Chondrocyte (in vitro differentiated cells): ENCODE measurements at regions not wholly inside any gene's neighbourhood (a gene's known extent, or its start where the extent isn't known, plus 50 kb on each side); places are given as distances from the start of the nearest gene placed in this dataset.

Source experiments
- DNase-seq: peaks from one replicate; pipeline ENCODE4 v3.0.0; 2021; ENCODE audit warnings: mixed read lengths, low spot score
- H3K27ac Mint-ChIP-seq: one replicate; pipeline ENCODE4 v1.8.0; 2021; ENCODE audit warnings: mild to moderate bottlenecking, moderate library complexity, mixed read lengths; ENCODE audit not compliant: unreplicated experiment
- H3K27me3 Mint-ChIP-seq: 2 replicates; pipeline ENCODE4 v1.8.0; 2021; ENCODE audit warnings: low read depth, mixed read lengths
- H3K36me3 Mint-ChIP-seq: 2 replicates; pipeline ENCODE4 v1.8.0; 2021; ENCODE audit warnings: low read depth, mixed read lengths
- H3K4me1 Mint-ChIP-seq: 2 replicates; pipeline ENCODE4 v1.8.0; 2021; ENCODE audit warnings: low read depth, mild to moderate bottlenecking, mixed read lengths
- H3K4me3 Mint-ChIP-seq: one replicate; pipeline ENCODE4 v1.8.0; 2021; ENCODE audit warnings: mild to moderate bottlenecking, moderate library complexity, mixed read lengths; ENCODE audit not compliant: unreplicated experiment
- H3K9me3 Mint-ChIP-seq: 2 replicates; pipeline ENCODE4 v1.8.0; 2021; ENCODE audit warnings: low read depth, mixed read lengths
- CTCF ChIP-seq: fragments of 200-600 bp; sonication (generic); IDR thresholded peaks from 2 replicates; pipeline ENCODE4 v1.5.0; 2021; ENCODE audit warnings: antibody characterized with exemption, mild to moderate bottlenecking, moderate library complexity

- no peaks in the 10 kb centered on the region for H3K4me1 Mint-ChIP-seq
- no peaks in the 10 kb centered on the region for H3K36me3 Mint-ChIP-seq
- no peak for TF ChIP-seq CTCF
- no peak for DNase-seq
- H3K9me3 Mint-ChIP-seq = no peaks in the 10 kb centered on the region
- H3K4me3 Mint-ChIP-seq = no peak overlapping the region
- no peak overlapping the region for H3K27ac Mint-ChIP-seq
- H3K27me3 Mint-ChIP-seq = no peaks in the 10 kb centered on the region
Observed at GRCh38 chr3:181952929-181953328, 241.2 kb downstream of the SOX2 start.

- no peaks in the 10 kb centered on the region for H3K9me3 Mint-ChIP-seq
- peaks cover 14% of the 10 kb centered on the region for H3K4me1 Mint-ChIP-seq
- no peaks in the 10 kb centered on the region for H3K27me3 Mint-ChIP-seq
- no peak overlapping the region for H3K4me3 Mint-ChIP-seq
- no peak for DNase-seq
- H3K27ac Mint-ChIP-seq = no peak overlapping the region
- no peaks in the 10 kb centered on the region for H3K36me3 Mint-ChIP-seq
- no peak for TF ChIP-seq CTCF
Observed at GRCh38 chr3:181955566-181955965, 243.8 kb downstream of the SOX2 start.

GRCh38 chr3:181956122-181956521 is 244.4 kb downstream of the SOX2 start:
- Mint-ChIP-seq H3K4me1 (peaks cover 14% of the 10 kb centered on the region), H3K27ac (no peak overlapping the region)

GRCh38 chr3:181966393-181966792 is 254.7 kb downstream of the SOX2 start:
- no peak overlapping the region for H3K4me3 Mint-ChIP-seq
- DNase-seq = no peak
- no peaks in the 10 kb centered on the region for H3K4me1 Mint-ChIP-seq
- peaks cover 16% of the 10 kb centered on the region for H3K27me3 Mint-ChIP-seq
- TF ChIP-seq CTCF = no peak
- no peak overlapping the region for H3K27ac Mint-ChIP-seq
- no peaks in the 10 kb centered on the region for H3K36me3 Mint-ChIP-seq
- no peaks in the 10 kb centered on the region for H3K9me3 Mint-ChIP-seq

More at GRCh38 chr3:181956122-181956521, 244.4 kb downstream of the SOX2 start:
- H3K36me3 Mint-ChIP-seq = no peaks in the 10 kb centered on the region
- no peaks in the 10 kb centered on the region for H3K27me3 Mint-ChIP-seq
- H3K4me3 Mint-ChIP-seq = no peak overlapping the region
- TF ChIP-seq CTCF = no peak
- no peaks in the 10 kb centered on the region for H3K9me3 Mint-ChIP-seq
- DNase-seq = no peak

GRCh38 chr3:181969925-181970324 is 258.2 kb downstream of the SOX2 start:
- Mint-ChIP-seq H3K27me3 (peaks cover 7% of the 10 kb centered on the region), H3K27ac (no peak overlapping the region), H3K36me3 (no peaks in the 10 kb centered on the region), H3K4me1 (no peaks in the 10 kb centered on the region), H3K9me3 (no peaks in the 10 kb centered on the region), H3K4me3 (no peak overlapping the region)
- DNase-seq = no peak
- no peak for TF ChIP-seq CTCF
